Heart left ventricle (tissue), 13 donors: ENCODE measurements at regions not wholly inside any gene's neighbourhood (a gene's known extent, or its start where the extent isn't known, plus 50 kb on each side); places are given as distances from the start of the nearest gene placed in this dataset.

ENCODE experiments used
- CTCF ChIP-seq, 12 donors: fragments of 200-600 bp; sonication (generic) in 4 of 12; IDR thresholded peaks; one replicate each; pipeline versions ENCODE4 v1.5.0 to v1.8.0; 2018 to 2022; ENCODE audit warnings: antibody characterized with exemption in 12 of 12, mild to moderate bottlenecking in 5 of 12
- POLR2A ChIP-seq, 2 donors: fragments of 450-650 bp; IDR thresholded peaks; one replicate each; pipeline ENCODE4 v1.6.1; 2017; ENCODE audit warnings: antibody characterized with exemption in 2 of 2, mild to moderate bottlenecking in 2 of 2, moderate library complexity in 2 of 2
- donor health status: ischemic (EF 13 %, LVEDD 7.1; RV severe dilation, severe dysfunction).
- donor health status: DM: no; HTN: yes; CAD: no.
- donor health status: DM: no; HTN: no; CAD: no.
- donor health status: ischemic (EF 25% LVEDD 6.9; RV normal size, moderate dysfunction).
- donor health status: ischemic (EF 25% LVEDD 5.7; RV mildly dilated, moderate dysfunction).
- donor health status: ischemic (EF 35%, LVEDD 5.7; RV mildly dilated, moderate dysfunction).
- donor health status: nonischemic (EF 11% LVEDD 7.7; RV severe dilation, severe dysfunction).
- donor health status: DM: yes; HTN: yes; CAD: no.
- donor health status: PGD.
- donor health status: ischemic (EF 29% LVEDD 5.4; RV normal size, mild dysfunction).
- donor health status: nonischemic (EF 23%, LVEDD 6.1; RV moderate dilation, normal function).

GRCh38 chr20:52081791-52082190 is 109.8 kb downstream of the ZFP64 start:
- TF ChIP-seq POLR2A (IDR thresholded peaks at IDR 0.05) (no peak), CTCF (IDR thresholded peaks at IDR 0.05) (no peak)
